ENCODE measurements at regions not wholly inside any gene's neighbourhood (a gene's known extent, or its start where the extent isn't known, plus 50 kb on each side); places are given as distances from the start of the nearest gene placed in this dataset.

DNA sequence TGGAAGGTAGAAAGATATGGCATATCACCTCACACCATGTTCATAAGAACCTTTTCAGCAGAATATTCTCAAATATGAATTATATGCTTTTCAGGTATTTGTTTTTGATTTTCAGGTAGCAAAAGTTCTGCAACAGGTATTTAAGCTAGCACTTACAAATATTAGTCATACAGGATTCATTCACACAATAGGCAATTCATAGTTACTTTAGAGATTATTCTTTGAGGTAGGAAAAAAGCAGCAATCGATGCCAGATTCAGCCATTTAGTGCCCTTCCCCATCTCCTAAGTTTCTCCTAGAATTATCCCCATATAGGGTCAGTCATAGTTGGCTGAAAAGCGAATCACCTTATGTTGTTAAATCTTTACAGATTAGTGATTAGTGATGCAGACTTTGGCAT lies 177.4 kb upstream of the MMADHC start:
- no peaks in the 10 kb centered on the region for H3K27me3 ChIP-seq (ENCODE audit: insufficient read depth, low read length)
- no peak overlapping the region for H3K27ac ChIP-seq (ENCODE audit: low read depth, low read length)
- H3K36me3 ChIP-seq (ENCODE audit: control insufficient read depth in 1 of 2, insufficient read depth in 2 of 2, low read length in 2 of 2), result no peaks in the 10 kb centered on the region
- H3K79me2 ChIP-seq (ENCODE audit: insufficient read depth, low read length), result no peaks in the 10 kb centered on the region
- no TSS peak for BruUV-seq (replicated peaks)
- H3K4me3 ChIP-seq (replicated peaks in 1 of 2; ENCODE audit: low read depth in 1 of 2, low read length in 2 of 2), result no peak overlapping the region
- H4K20me1 ChIP-seq (ENCODE audit: insufficient read depth), result no peaks in the 10 kb centered on the region; the same call in 1 of the 2 replicates
- POLR2A ChIA-PET, result no interaction called here
- intact Hi-C loops (cut with micrococcal nuclease), result no loop called here
- DNase-seq (ENCODE audit: low read depth, low spot score) (no peak), ATAC-seq (no peak)
- TF ChIP-seq EZH2phosphoT487 (IDR thresholded peaks at IDR 0.05; ENCODE audit: borderline replicate concordance) (no peak), POLR2A (IDR thresholded peaks at IDR 0.05; ENCODE audit: borderline replicate concordance, extremely low read depth, insufficient read depth, insufficient read length) (no peak), SIN3A (IDR thresholded peaks at IDR 0.05; ENCODE audit: low read depth) (no peak), POLR2AphosphoS5 (IDR thresholded peaks at IDR 0.05; ENCODE audit: low read depth, low read length) (no peak), RAD21 (IDR thresholded peaks at IDR 0.05; ENCODE audit: low read depth) (no peak), EGR1 (IDR thresholded peaks at IDR 0.05; ENCODE audit: low read depth) (no peak), TCF7L2 (IDR thresholded peaks at IDR 0.05; ENCODE audit: borderline replicate concordance, extremely low read depth, insufficient read depth, insufficient read length) (no peak), JUND (IDR thresholded peaks at IDR 0.05) (no peak), CBX3 (IDR thresholded peaks at IDR 0.05; ENCODE audit: low read depth) (no peak), ELF1 (IDR thresholded peaks at IDR 0.05; ENCODE audit: borderline replicate concordance, low read depth) (no peak), YY1 (IDR thresholded peaks at IDR 0.05; ENCODE audit: extremely low read depth, insufficient replicate concordance, low read depth, low read length) (no peak), EZH2 (IDR thresholded peaks at IDR 0.05) (no peak), SP1 (IDR thresholded peaks at IDR 0.05; ENCODE audit: low read depth) (no peak), CEBPB (IDR thresholded peaks at IDR 0.05; ENCODE audit: low read depth) (no peak)
- TF ChIP-seq, protein P1, sequence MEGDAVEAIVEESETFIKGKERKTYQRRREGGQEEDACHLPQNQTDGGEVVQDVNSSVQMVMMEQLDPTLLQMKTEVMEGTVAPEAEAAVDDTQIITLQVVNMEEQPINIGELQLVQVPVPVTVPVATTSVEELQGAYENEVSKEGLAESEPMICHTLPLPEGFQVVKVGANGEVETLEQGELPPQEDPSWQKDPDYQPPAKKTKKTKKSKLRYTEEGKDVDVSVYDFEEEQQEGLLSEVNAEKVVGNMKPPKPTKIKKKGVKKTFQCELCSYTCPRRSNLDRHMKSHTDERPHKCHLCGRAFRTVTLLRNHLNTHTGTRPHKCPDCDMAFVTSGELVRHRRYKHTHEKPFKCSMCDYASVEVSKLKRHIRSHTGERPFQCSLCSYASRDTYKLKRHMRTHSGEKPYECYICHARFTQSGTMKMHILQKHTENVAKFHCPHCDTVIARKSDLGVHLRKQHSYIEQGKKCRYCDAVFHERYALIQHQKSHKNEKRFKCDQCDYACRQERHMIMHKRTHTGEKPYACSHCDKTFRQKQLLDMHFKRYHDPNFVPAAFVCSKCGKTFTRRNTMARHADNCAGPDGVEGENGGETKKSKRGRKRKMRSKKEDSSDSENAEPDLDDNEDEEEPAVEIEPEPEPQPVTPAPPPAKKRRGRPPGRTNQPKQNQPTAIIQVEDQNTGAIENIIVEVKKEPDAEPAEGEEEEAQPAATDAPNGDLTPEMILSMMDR (IDR thresholded peaks at IDR 0.05 in 2 of 3, conservative IDR thresholded peaks at IDR 0.05 in 1 of 3; ENCODE audit: borderline replicate concordance in 1 of 3, insufficient read depth in 1 of 3, low read depth in 2 of 3, low read length in 2 of 3), result no peak
- TF ChIP-seq, protein P2, sequence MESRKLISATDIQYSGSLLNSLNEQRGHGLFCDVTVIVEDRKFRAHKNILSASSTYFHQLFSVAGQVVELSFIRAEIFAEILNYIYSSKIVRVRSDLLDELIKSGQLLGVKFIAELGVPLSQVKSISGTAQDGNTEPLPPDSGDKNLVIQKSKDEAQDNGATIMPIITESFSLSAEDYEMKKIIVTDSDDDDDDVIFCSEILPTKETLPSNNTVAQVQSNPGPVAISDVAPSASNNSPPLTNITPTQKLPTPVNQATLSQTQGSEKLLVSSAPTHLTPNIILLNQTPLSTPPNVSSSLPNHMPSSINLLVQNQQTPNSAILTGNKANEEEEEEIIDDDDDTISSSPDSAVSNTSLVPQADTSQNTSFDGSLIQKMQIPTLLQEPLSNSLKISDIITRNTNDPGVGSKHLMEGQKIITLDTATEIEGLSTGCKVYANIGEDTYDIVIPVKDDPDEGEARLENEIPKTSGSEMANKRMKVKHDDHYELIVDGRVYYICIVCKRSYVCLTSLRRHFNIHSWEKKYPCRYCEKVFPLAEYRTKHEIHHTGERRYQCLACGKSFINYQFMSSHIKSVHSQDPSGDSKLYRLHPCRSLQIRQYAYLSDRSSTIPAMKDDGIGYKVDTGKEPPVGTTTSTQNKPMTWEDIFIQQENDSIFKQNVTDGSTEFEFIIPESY (IDR thresholded peaks at IDR 0.05; ENCODE audit: extremely low read depth, insufficient replicate concordance, low read length), result no peak
- TF ChIP-seq, protein P3, sequence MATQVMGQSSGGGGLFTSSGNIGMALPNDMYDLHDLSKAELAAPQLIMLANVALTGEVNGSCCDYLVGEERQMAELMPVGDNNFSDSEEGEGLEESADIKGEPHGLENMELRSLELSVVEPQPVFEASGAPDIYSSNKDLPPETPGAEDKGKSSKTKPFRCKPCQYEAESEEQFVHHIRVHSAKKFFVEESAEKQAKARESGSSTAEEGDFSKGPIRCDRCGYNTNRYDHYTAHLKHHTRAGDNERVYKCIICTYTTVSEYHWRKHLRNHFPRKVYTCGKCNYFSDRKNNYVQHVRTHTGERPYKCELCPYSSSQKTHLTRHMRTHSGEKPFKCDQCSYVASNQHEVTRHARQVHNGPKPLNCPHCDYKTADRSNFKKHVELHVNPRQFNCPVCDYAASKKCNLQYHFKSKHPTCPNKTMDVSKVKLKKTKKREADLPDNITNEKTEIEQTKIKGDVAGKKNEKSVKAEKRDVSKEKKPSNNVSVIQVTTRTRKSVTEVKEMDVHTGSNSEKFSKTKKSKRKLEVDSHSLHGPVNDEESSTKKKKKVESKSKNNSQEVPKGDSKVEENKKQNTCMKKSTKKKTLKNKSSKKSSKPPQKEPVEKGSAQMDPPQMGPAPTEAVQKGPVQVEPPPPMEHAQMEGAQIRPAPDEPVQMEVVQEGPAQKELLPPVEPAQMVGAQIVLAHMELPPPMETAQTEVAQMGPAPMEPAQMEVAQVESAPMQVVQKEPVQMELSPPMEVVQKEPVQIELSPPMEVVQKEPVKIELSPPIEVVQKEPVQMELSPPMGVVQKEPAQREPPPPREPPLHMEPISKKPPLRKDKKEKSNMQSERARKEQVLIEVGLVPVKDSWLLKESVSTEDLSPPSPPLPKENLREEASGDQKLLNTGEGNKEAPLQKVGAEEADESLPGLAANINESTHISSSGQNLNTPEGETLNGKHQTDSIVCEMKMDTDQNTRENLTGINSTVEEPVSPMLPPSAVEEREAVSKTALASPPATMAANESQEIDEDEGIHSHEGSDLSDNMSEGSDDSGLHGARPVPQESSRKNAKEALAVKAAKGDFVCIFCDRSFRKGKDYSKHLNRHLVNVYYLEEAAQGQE (IDR thresholded peaks at IDR 0.05; ENCODE audit: low read depth), result no peak
- RAD21 ChIA-PET (ENCODE audit: low non-redundant PET in 1 of 2, low total read pairs in 2 of 2, uncharacterized antibody in 2 of 2, unreplicated experiment in 2 of 2), result no interaction called here
- peaks cover 18 to 20% of the 10 kb centered on the region in 2 experiments for H3K4me1 ChIP-seq (ENCODE audit: control insufficient read depth in 1 of 2, insufficient read depth in 2 of 2, low read length in 2 of 2)
- no peaks in the 10 kb centered on the region for H3K9me2 ChIP-seq (ENCODE audit: insufficient read depth)
- no peak overlapping the region for H3K4me2 ChIP-seq (ENCODE audit: low read length)
- no peak overlapping the region for H3K9ac ChIP-seq (ENCODE audit: low read length)
- CTCF ChIA-PET, result no interaction called here
- H3K9me3 ChIP-seq (ENCODE audit: control insufficient read depth in 1 of 2, insufficient read depth in 1 of 2, low read depth in 1 of 2, low read length in 2 of 2), result no peaks in the 10 kb centered on the region
- no peak overlapping the region for H2AFZ ChIP-seq (ENCODE audit: low read depth, low read length, poor library complexity, severe bottlenecking)
